ENCODE measurements at regions not wholly inside any gene's neighbourhood (a gene's known extent, or its start where the extent isn't known, plus 50 kb on each side); places are given as distances from the start of the nearest gene placed in this dataset.

GRCh38 chr1:95926331-95926730, 692.3 kb downstream of the RWDD3 start (continued):
- TF ChIP-seq ZNF148 (tag by site-specific recombination; IDR thresholded peaks at IDR 0.05; ENCODE audit: borderline replicate concordance) (no peak), ZNF184 (tag by site-specific recombination; IDR thresholded peaks at IDR 0.05) (no peak), ZNF311 (tag by site-specific recombination; IDR thresholded peaks at IDR 0.05; ENCODE audit: borderline replicate concordance) (no peak), ZNF707 (tag by site-specific recombination; IDR thresholded peaks at IDR 0.05) (no peak), ZNF280C (tag by site-specific recombination; IDR thresholded peaks at IDR 0.05) (no peak), ZNF701 (tag by site-specific recombination; IDR thresholded peaks at IDR 0.05) (no peak), ZNF324 (tag by site-specific recombination; IDR thresholded peaks at IDR 0.05) (no peak), SETDB1 (IDR thresholded peaks at IDR 0.05; ENCODE audit: insufficient read length, low read length) (no peak), KLF10 (tag by site-specific recombination; IDR thresholded peaks at IDR 0.05) (no peak)

GRCh38 chr1:95927061-95927460, 693.1 kb downstream of the RWDD3 start:
- Histone ChIP-seq H3K4me3 (ENCODE audit: low read depth, low read length) (no peak overlapping the region), H3K36me3 (ENCODE audit: control insufficient read depth in 2 of 2, insufficient read depth in 1 of 2, low read length in 2 of 2) (no peaks in the 10 kb centered on the region), H3K9me3 (ENCODE audit: control insufficient read depth, insufficient read depth, low read depth, low read length) (no peaks in the 10 kb centered on the region), H3K27ac (ENCODE audit: extremely low read depth, low read depth, low read length) (no peak overlapping the region), H3K4me1 (ENCODE audit: control insufficient read depth, insufficient read depth, low read length) (no peaks in the 10 kb centered on the region)
- POLR2A ChIA-PET, result no interaction called here
- CTCF ChIA-PET, result no interaction called here
- no peak for TF ChIP-seq ZNF354C (tag by site-specific recombination; IDR thresholded peaks at IDR 0.05; ENCODE audit: borderline replicate concordance, low read depth)
- no peak for TF ChIP-seq ZNF530 (tag by site-specific recombination; IDR thresholded peaks at IDR 0.05; ENCODE audit: low read depth)
- no peak for TF ChIP-seq ZNF184 (tag by site-specific recombination; IDR thresholded peaks at IDR 0.05)
- TF ChIP-seq ZNF510 (tag by site-specific recombination; IDR thresholded peaks at IDR 0.05; ENCODE audit: insufficient replicate concordance), result no peak
- no peak for TF ChIP-seq ZNF211 (tag by site-specific recombination; IDR thresholded peaks at IDR 0.05; ENCODE audit: low read depth)
- no peak for TF ChIP-seq ZFP3 (tag by site-specific recombination; IDR thresholded peaks at IDR 0.05; ENCODE audit: low read depth)
- TF ChIP-seq ZNF843 (tag by site-specific recombination; IDR thresholded peaks at IDR 0.05), result no peak
- no peak for TF ChIP-seq FEZF1 (tag by site-specific recombination; IDR thresholded peaks at IDR 0.05)
- TF ChIP-seq ZNF660 (tag by site-specific recombination; IDR thresholded peaks at IDR 0.05), result no peak
- TF ChIP-seq ZXDB (tag by site-specific recombination; IDR thresholded peaks at IDR 0.05), result no peak
- no peak for TF ChIP-seq ZNF23 (tag by site-specific recombination; IDR thresholded peaks at IDR 0.05; ENCODE audit: borderline replicate concordance)
- TF ChIP-seq ZNF341 (tag by site-specific recombination; IDR thresholded peaks at IDR 0.05; ENCODE audit: low read depth), result no peak
- no peak for TF ChIP-seq EGR2 (tag by site-specific recombination; IDR thresholded peaks at IDR 0.05; ENCODE audit: low read depth)

- CTCF ChIA-PET, result interaction anchor here (0.6 kb wide), 1 partner anchor 167 kb away, joined by 3 read pairs; no protein-coding TSS in a partner anchor
- H3K27ac ChIP-seq (ENCODE audit: extremely low read depth, low read depth, low read length), result no peak overlapping the region
- TF ChIP-seq ZBTB1 (tag by site-specific recombination; IDR thresholded peaks at IDR 0.05) (no peak), PRDM2 (tag by site-specific recombination; IDR thresholded peaks at IDR 0.05; ENCODE audit: borderline replicate concordance) (no peak), KLF16 (tag by site-specific recombination; IDR thresholded peaks at IDR 0.05) (no peak), KLF10 (tag by site-specific recombination; IDR thresholded peaks at IDR 0.05) (no peak), ZNF501 (tag by site-specific recombination; IDR thresholded peaks at IDR 0.05) (no peak), KLF1 (tag by site-specific recombination; IDR thresholded peaks at IDR 0.05) (no peak)
Measured at GRCh38 chr1:95935719-95936118, 701.7 kb downstream of the RWDD3 start.

More at GRCh38 chr1:95935719-95936118, 701.7 kb downstream of the RWDD3 start:
- H3K4me1 ChIP-seq (ENCODE audit: control insufficient read depth, insufficient read depth, low read length), result no peaks in the 10 kb centered on the region
- H3K36me3 ChIP-seq (ENCODE audit: control insufficient read depth in 2 of 2, insufficient read depth in 1 of 2, low read length in 2 of 2), result no peaks in the 10 kb centered on the region
- POLR2A ChIA-PET, result no interaction called here
- H3K4me3 ChIP-seq (ENCODE audit: low read depth, low read length), result no peak overlapping the region
- H3K9me3 ChIP-seq (ENCODE audit: control insufficient read depth, insufficient read depth, low read depth, low read length), result no peaks in the 10 kb centered on the region

Data from HEK293 (cell line).